BJ (cell line): ENCODE measurements at regions not wholly inside any gene's neighbourhood (a gene's known extent, or its start where the extent isn't known, plus 50 kb on each side); places are given as distances from the start of the nearest gene placed in this dataset.
"Not testable (repeated sequence)": the region's sequence is repeated elsewhere in the genome, so short reads cannot be mapped to it uniquely, and the experiment has no call there.

Experiments
- CTCF ChIA-PET: fragments of 350-600 bp; formaldehyde crosslinking; extraction: SDS; loops from one replicate; lab custom pipeline; 2021; ENCODE audit warnings: antibody characterized with exemption, inconsistent platforms; lab: Yijun Ruan, JAX
- POLR2A ChIA-PET: fragments of 300-600 bp; sonication (Branson Sonifier 250); formaldehyde crosslinking; extraction: SDS; loops from one replicate; lab custom pipeline; 2021; ENCODE audit warnings: antibody characterized with exemption; lab: Charles Lee
- DNase-seq: peaks from one replicate; pipeline ENCODE4 v3.0.0-alpha.2; 2011; ENCODE audit warnings: low read depth
- H3K27me3 ChIP-seq: 2 replicates; pipeline ENCODE4 v1.6.0; 2011; ENCODE audit warnings: low read length; ENCODE audit not compliant: control insufficient read depth, insufficient read depth
- H3K36me3 ChIP-seq: 2 replicates; pipeline ENCODE4 v1.5.1; 2011; ENCODE audit warnings: low read length; ENCODE audit not compliant: control insufficient read depth, insufficient read depth
- H3K4me3 ChIP-seq: 2 replicates; pipeline ENCODE4 v1.5.1; 2011; ENCODE audit warnings: low read depth, mild to moderate bottlenecking, control low read depth, low read length
- CTCF ChIP-seq: IDR thresholded peaks from 2 replicates; pipeline ENCODE4 v1.5.1; 2011; ENCODE audit warnings: low read depth, mild to moderate bottlenecking, control low read depth, inconsistent platforms, low read length, moderate library complexity; ENCODE audit not compliant: insufficient read depth

GRCh38 chr7:110507369-110507768 lies 583.6 kb upstream of the LRRN3 start:
- H3K36me3 ChIP-seq, result no peaks in the 10 kb centered on the region
- H3K27me3 ChIP-seq, result no peaks in the 10 kb centered on the region
- no peak overlapping the region for H3K4me3 ChIP-seq
- CTCF ChIA-PET, result no interaction called here
- no peak for DNase-seq
- POLR2A ChIA-PET, result no interaction called here
- no peak for TF ChIP-seq CTCF

- TF ChIP-seq CTCF, result no peak
- CTCF ChIA-PET, result no interaction called here
- POLR2A ChIA-PET, result no interaction called here
- no peak overlapping the region for H3K4me3 ChIP-seq
- no peaks in the 10 kb centered on the region for H3K36me3 ChIP-seq
- no peaks in the 10 kb centered on the region for H3K27me3 ChIP-seq
- DNase-seq, result no peak
Observed at GRCh38 chr7:110507832-110508231, 583.1 kb upstream of the LRRN3 start.

- CTCF ChIA-PET, result interaction anchor here (1.2 kb wide), 1 partner anchor 9 kb away, joined by 3 read pairs; no protein-coding TSS in a partner anchor
- H3K27me3 ChIP-seq, H3K4me3 ChIP-seq, POLR2A ChIA-PET, DNase-seq, H3K36me3 ChIP-seq: not testable (repeated sequence)
Observed at GRCh38 chr7:110514975-110515551, 575.9 kb upstream of the LRRN3 start.

GRCh38 chr7:110519851-110520250 lies 571.1 kb upstream of the LRRN3 start:
- CTCF ChIA-PET, result no interaction called here
- POLR2A ChIA-PET, result no interaction called here
- no peak overlapping the region for H3K4me3 ChIP-seq
- DNase-seq, result no peak
- no peaks in the 10 kb centered on the region for H3K27me3 ChIP-seq
- TF ChIP-seq CTCF, result no peak
- no peaks in the 10 kb centered on the region for H3K36me3 ChIP-seq

- TF ChIP-seq CTCF, result no peak
- ChIA-PET POLR2A (no interaction called here), CTCF (interaction anchor here (1.0 kb wide), 1 partner anchor 11 kb away, joined by 4 read pairs; no protein-coding TSS in a partner anchor)
- Histone ChIP-seq H3K36me3 (no peaks in the 10 kb centered on the region), H3K27me3 (no peaks in the 10 kb centered on the region), H3K4me3 (no peak overlapping the region)
- no peak for DNase-seq
Observed at GRCh38 chr7:110521357-110521911, 569.5 kb upstream of the LRRN3 start.
